ENCODE measurements at regions not wholly inside any gene's neighbourhood (a gene's known extent, or its start where the extent isn't known, plus 50 kb on each side); places are given as distances from the start of the nearest gene placed in this dataset.

DNA sequence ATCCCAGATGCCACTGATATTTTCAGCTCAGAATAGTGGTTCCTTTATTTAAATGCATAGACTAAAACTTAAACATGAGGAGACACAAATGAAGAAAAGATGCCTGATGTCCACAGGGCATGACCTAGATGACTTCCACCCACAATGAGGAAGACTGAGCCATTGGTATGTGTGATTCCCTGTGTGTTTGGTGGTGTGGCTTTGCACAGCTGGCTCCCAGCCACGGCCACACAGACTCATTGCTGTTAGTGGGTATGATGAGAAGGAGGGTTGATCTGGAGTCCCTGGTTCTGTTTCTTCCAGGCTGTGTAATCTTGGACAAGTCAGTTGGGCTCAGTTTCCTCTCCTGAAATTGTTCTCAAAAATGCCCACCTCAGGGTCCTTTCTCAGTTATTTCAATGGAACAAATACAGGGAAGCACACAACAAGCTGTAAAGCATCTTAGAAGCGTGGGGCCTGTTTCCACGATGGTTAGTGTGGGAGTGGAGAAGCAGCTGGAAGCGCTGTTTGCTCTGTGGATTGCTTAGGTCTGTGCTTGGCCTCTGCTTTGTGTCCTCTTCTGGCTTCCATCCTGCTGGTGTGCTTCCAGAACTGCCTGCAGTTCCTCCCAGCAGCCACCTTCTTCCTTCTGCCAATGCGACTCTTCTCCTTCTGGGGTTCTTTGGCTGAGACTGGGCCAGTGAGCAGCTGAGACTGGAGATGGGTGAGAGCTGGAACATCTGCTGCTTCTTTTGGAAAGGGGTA, 303.7 kb downstream of the BMPER start:
- Mint-ChIP-seq H3K27ac (peak overlapping the region in 1 of 3 experiments; percentile 20; a peak in 1 of 7 replicates), H3K4me3 (no peak overlapping the region), H3K27me3 (ENCODE audit: low read depth) (no peaks in the 10 kb centered on the region), H3K4me1 (peaks cover 28 to 32% of the 10 kb centered on the region in 2 experiments), H3K36me3 (ENCODE audit: insufficient read depth in 1 of 3, low read depth in 3 of 3) (no peaks in the 10 kb centered on the region), H3K9me3 (no peaks in the 10 kb centered on the region)
- H3K4me2 ChIP-seq (ENCODE audit: insufficient read depth, insufficient read length, low read length), result no peak overlapping the region
- H2BK5ac ChIP-seq (ENCODE audit: insufficient read length, low read length), result no peak overlapping the region
- no peak overlapping the region for H4K91ac ChIP-seq (ENCODE audit: insufficient read length, low read depth, low read length)
- H3K14ac ChIP-seq (ENCODE audit: insufficient read depth, low read length), result no peak overlapping the region
- no peak overlapping the region for H3K4ac ChIP-seq (ENCODE audit: low read depth, low read length)
- no peak overlapping the region for H3K9ac ChIP-seq (ENCODE audit: extremely low read depth, insufficient read length, low read length)
- H3K79me1 ChIP-seq (ENCODE audit: insufficient read depth, low read depth, low read length, poor library complexity, severe bottlenecking), result no peaks in the 10 kb centered on the region
- no peaks in the 10 kb centered on the region for H3K27me3 ChIP-seq (ENCODE audit: insufficient read depth, low read length)
- H3K18ac ChIP-seq (ENCODE audit: insufficient read length, low read depth, low read length), result no peak overlapping the region
- no peak overlapping the region for H3K56ac ChIP-seq (ENCODE audit: insufficient read length, low read depth, low read length)
- no peak overlapping the region for H2BK20ac ChIP-seq (ENCODE audit: low read depth, low read length, poor library complexity, severe bottlenecking)
- peaks cover 5% of the 10 kb centered on the region for H3K4me1 ChIP-seq (ENCODE audit: insufficient read depth, low read length)
- H3K79me2 ChIP-seq (ENCODE audit: insufficient read depth, low read length), result no peaks in the 10 kb centered on the region
- no peak overlapping the region for H3T11ph ChIP-seq (ENCODE audit: low read length)
- H4K5ac ChIP-seq (ENCODE audit: insufficient read length, low read depth, low read length), result no peak overlapping the region
- H3K23ac ChIP-seq (ENCODE audit: insufficient read length, low read depth, low read length), result no peak overlapping the region
- no peak overlapping the region for H2BK12ac ChIP-seq (ENCODE audit: insufficient read length, low read depth, low read length)
- TF ChIP-seq, protein P1, sequence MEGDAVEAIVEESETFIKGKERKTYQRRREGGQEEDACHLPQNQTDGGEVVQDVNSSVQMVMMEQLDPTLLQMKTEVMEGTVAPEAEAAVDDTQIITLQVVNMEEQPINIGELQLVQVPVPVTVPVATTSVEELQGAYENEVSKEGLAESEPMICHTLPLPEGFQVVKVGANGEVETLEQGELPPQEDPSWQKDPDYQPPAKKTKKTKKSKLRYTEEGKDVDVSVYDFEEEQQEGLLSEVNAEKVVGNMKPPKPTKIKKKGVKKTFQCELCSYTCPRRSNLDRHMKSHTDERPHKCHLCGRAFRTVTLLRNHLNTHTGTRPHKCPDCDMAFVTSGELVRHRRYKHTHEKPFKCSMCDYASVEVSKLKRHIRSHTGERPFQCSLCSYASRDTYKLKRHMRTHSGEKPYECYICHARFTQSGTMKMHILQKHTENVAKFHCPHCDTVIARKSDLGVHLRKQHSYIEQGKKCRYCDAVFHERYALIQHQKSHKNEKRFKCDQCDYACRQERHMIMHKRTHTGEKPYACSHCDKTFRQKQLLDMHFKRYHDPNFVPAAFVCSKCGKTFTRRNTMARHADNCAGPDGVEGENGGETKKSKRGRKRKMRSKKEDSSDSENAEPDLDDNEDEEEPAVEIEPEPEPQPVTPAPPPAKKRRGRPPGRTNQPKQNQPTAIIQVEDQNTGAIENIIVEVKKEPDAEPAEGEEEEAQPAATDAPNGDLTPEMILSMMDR (conservative IDR thresholded peaks at IDR 0.05), result no peak
- no peak overlapping the region for H2AFZ ChIP-seq (ENCODE audit: low read length)
- H2AK5ac ChIP-seq (ENCODE audit: insufficient read length, low read length), result no peak overlapping the region
- no peak overlapping the region for H2BK120ac ChIP-seq (ENCODE audit: low read depth, low read length, poor library complexity, severe bottlenecking)
- H4K8ac ChIP-seq (replicated peaks; ENCODE audit: insufficient read length, low read depth, low read length), result no peak overlapping the region
- no peaks in the 10 kb centered on the region for H3K9me3 ChIP-seq (ENCODE audit: control insufficient read depth, low read depth, low read length)
- DNase-seq, result no peak
- WGBS (ENCODE audit: extremely low coverage, insufficient read length, low lambda C conversion rate), result no CpG with 5 or more reads among the region's 5 CpGs
- H3K27ac ChIP-seq (ENCODE audit: insufficient read length, low read depth, low read length), result no peak overlapping the region
- no peaks in the 10 kb centered on the region for H3K23me2 ChIP-seq (ENCODE audit: insufficient read length, low read depth, low read length, poor library complexity, severe bottlenecking)
- H2BK15ac ChIP-seq (ENCODE audit: low read depth, low read length), result no peak overlapping the region
- no peaks in the 10 kb centered on the region for H4K20me1 ChIP-seq (ENCODE audit: control insufficient read depth, insufficient read depth, insufficient read length)

Measured in H9 (cell line).